ENCODE measurements at regions not wholly inside any gene's neighbourhood (a gene's known extent, or its start where the extent isn't known, plus 50 kb on each side); places are given as distances from the start of the nearest gene placed in this dataset.
"Not testable (repeated sequence)": the region's sequence is repeated elsewhere in the genome, so short reads cannot be mapped to it uniquely, and the experiment has no call there.

DNA sequence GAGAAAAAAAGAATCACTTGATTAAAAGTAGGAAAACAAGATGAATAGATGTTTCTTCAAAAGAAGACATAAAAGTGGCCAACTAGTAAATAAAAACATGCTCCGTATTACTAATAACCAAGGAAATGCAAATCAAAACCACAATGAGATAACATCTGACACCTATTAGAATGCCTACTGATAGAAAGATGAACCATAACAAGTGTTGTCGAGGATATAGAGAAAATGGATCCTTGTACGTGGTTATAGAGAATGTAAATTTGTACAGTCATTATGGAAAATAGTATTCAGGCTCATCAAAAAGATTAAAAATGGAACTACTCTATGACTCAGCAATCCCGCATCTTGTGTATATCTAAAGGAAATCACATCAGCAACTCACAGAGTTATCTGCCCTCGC is 415.8 kb upstream of the SLITRK5 start:
- no peak for DNase-seq

DNA sequence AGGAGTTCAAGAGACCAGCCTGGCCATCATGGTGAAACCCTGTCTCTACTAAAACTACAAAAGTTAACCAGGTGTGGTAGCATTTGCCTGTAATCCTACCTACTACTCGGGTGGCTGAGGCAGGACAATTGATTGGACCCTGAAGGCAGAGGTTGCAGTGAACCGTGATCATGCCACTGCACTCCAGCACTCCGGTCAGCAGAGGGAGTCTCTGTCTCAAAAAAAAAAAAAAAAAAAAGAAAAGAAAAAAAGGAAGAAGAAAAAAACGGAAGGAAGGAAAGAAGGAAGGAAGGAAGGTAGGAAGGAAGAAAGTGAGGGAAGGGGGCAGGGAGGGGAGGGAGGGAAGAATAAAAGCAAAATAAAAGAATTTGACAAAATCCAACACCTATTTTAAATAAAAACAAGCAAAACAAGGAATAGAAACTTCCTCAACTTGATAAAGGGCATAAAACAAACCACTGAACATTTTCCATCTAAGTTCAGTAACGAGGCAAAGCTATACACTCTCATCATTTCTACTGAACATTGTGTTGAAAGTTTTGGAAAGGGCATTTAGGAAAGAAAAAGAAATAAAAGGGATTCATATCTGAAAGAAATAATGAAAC is 411.6 kb upstream of the SLITRK5 start:
- DNase-seq: no peak

- DNase-seq: peak; percentile 88
These were observed 396.9 kb upstream of the SLITRK5 start for GRCh38 chr13:87274209-87274819.

DNA sequence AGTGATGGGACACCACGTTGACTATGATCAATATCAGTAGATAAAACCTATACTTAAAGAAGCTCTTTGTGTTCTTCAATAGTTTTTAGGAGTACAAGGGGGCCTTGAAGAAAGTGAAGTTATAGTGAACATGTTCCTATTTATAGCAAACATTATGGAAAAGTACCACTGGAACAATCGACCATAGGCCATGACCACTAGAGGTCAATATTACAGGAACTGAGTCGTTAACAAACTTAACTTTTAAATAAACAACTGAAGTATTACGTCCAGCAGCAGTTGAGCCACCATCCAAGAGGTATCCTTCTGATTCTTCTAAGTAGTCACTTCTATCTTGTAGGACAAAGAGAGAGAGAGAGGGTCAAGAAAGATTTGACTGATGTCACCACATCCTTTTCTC is 391.0 kb upstream of the SLITRK5 start:
- no peak for DNase-seq

- DNase-seq: no peak
These were observed 383.4 kb upstream of the SLITRK5 start for GRCh38 chr13:87287721-87288120.

DNA sequence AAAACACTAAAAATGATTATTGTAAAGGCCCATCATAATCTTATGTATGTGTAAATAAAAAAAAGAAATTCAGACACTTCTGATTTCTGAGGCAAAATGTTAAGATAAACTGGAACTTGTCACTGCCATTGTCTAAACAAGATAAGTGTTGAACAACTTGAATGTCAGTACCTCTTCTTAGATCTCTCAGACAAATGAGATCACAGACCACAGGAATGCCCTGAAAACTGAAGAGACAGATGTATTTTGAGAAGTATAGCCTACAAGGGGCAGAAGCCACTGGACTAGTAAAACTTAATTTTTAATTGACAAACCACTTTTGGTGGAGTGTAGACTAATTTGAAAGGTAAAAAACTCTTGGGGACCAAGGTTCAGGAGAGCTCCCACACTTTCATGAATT is 375.5 kb upstream of the SLITRK5 start:
- no peak for DNase-seq

- DNase-seq: no peak
These were observed 369.1 kb upstream of the SLITRK5 start for GRCh38 chr13:87302034-87302433.

- DNase-seq: no peak
These were observed 368.2 kb upstream of the SLITRK5 start for GRCh38 chr13:87302931-87303330.

- no peak for DNase-seq
These were observed 360.0 kb upstream of the SLITRK5 start for GRCh38 chr13:87311165-87311564.

GRCh38 chr13:87314822-87315221 is 356.3 kb upstream of the SLITRK5 start:
- DNase-seq: no peak

GRCh38 chr13:87322386-87322785 is 348.8 kb upstream of the SLITRK5 start:
- DNase-seq: no peak

GRCh38 chr13:87324558-87324957 is 346.6 kb upstream of the SLITRK5 start:
- no peak for DNase-seq

- DNase-seq: no peak
These were observed 340.0 kb upstream of the SLITRK5 start for GRCh38 chr13:87331178-87331577.

- DNase-seq: no peak
These were observed 337.6 kb upstream of the SLITRK5 start for GRCh38 chr13:87333599-87333998.

DNA sequence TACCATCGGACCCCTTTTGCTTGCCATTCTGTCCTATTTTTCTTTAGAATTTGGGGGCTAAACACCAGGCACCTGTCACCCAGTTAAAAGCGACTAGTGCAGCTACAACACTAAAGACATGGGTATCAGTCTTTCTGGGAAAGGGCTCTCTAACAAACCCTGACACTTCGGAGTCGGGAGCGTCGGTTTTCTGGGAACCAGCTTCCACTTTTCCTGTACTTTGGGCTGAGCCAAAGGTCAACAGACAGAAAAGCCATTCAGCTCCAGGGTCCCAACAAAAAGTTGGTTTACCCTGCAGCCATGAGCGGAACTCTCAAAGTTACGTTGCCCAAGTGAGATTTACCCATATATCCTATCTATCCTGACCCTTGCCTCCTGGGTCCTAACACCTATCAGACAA is 337.0 kb upstream of the SLITRK5 start:
- DNase-seq: no peak

GRCh38 chr13:87336346-87336889 is 334.8 kb upstream of the SLITRK5 start:
- not testable (repeated sequence) for DNase-seq

- DNase-seq: no peak
These were observed 327.0 kb upstream of the SLITRK5 start for GRCh38 chr13:87344176-87344575.

- DNase-seq: no peak
These were observed 315.7 kb upstream of the SLITRK5 start for GRCh38 chr13:87355451-87355850.

DNA sequence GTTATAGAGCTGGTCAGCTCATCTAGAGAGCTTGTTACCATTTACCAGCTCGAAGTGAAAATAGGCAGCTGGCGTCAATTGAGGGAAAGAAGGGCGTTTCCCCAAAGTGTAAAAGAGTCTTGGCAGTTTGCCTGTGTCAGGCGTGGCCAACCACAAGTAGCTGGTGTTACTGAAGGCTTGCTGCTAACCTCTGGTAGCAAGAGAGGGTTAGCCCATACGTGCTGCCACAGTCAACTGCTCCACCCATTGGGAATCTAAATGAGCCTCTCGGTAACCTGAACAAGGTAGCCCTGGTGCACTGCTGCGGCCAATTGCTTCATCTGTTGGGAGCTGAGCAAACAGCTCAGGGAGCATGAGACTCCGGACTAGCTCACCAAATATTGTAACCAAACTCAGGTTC is 314.9 kb upstream of the SLITRK5 start:
- DNase-seq: peak; percentile 75

GRCh38 chr13:87358319-87358718 is 312.9 kb upstream of the SLITRK5 start:
- DNase-seq: no peak

GRCh38 chr13:87361216-87361615 is 310.0 kb upstream of the SLITRK5 start:
- DNase-seq: no peak

DNA sequence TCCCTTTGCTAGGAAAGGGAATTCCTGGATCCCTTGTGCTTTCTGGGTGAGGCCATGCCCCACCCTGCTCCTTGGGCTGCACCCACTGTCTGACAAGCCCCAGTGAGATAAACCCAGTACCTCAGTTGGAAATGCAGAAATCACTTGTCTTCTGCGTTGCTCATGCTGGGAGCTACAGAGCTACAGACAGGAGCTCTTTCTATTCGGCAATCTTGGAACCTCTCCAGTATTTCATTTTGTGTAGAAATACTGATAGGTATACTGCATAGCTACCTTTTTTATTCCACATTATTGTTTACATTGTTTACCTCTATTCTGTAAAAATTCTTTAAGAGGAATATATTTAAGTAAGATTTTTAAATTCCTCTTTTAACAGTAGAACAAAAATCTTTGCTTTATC is 302.5 kb upstream of the SLITRK5 start:
- DNase-seq: no peak

- DNase-seq: no peak
These were observed 295.1 kb upstream of the SLITRK5 start for GRCh38 chr13:87376081-87376480.

DNA sequence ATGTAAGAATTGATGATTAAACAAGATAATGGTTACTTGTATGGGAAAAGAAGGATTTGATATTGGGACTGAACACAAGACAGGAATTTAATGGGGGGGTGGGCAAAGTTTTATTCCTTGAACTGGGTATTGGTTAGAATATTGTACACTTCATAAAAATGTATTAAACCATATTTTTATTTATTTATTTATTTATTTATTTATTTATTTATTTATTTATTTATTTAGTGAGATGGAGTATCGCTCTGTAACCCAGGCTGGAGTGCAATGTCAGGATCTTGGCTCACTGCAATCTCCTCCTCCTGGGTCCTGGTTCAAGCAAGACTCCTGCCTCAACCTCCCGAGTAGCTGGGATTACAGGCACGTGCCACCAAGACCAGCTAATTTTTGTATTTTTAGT is 287.1 kb upstream of the SLITRK5 start:
- DNase-seq: no peak

DNA sequence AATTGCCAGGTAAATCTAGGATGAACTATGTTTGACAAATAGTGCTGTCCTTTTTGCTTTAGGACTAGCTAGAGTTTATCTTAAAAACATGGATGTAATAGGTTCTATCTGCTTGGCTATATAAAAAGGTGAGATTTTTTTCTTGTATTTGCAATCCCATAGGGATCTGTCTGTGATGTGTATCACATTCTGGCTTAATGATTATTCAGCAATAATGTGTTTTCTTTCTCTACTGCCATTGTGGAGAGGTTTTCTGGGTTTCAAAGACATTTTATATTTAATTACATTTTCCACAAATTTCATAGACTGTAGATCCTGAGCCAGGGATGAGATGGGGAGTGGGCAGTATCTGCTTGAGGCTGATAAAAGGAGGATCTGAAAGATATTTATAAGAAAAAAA is 277.8 kb upstream of the SLITRK5 start:
- no peak for DNase-seq

Measured in hematopoietic multipotent progenitor cell treated with erythropoietin and hydrocortisone succinate and interleukin-3 and kit ligand, for 4 days (in vitro differentiated cells).